Endodermal cell (in vitro differentiated cells): ENCODE measurements at regions not wholly inside any gene's neighbourhood (a gene's known extent, or its start where the extent isn't known, plus 50 kb on each side); places are given as distances from the start of the nearest gene placed in this dataset.

Experiments used
- DNase-seq: peaks from one replicate; pipeline ENCODE4 v3.0.0-alpha.2; 2017
- H3K27ac ChIP-seq: 2 replicates; pipeline ENCODE4 v1.5.1; 2013; ENCODE audit warnings: mild to moderate bottlenecking, low read depth, low read length, moderate library complexity
- H3K27me3 ChIP-seq: 2 replicates; pipeline ENCODE4 v1.6.1; 2013; ENCODE audit warnings: mild to moderate bottlenecking, low read length, moderate library complexity; ENCODE audit not compliant: insufficient read depth, control insufficient read depth, poor library complexity, severe bottlenecking
- H3K36me3 ChIP-seq: 2 replicates; pipeline ENCODE4 v1.7.0; 2013; ENCODE audit warnings: mild to moderate bottlenecking, low read length, moderate library complexity; ENCODE audit not compliant: control insufficient read depth, insufficient read depth
- H3K4me1 ChIP-seq: one replicate; pipeline ENCODE4 v1.7.0; 2013; ENCODE audit warnings: low read length; ENCODE audit not compliant: control insufficient read depth, insufficient read depth
- H3K4me3 ChIP-seq: 2 replicates; pipeline ENCODE4 v1.5.1; 2013; ENCODE audit warnings: mild to moderate bottlenecking, low read length, moderate library complexity
- H3K9ac ChIP-seq: 2 replicates; pipeline ENCODE4 v1.6.1; 2013; ENCODE audit warnings: mild to moderate bottlenecking, low read length, moderate library complexity; ENCODE audit not compliant: poor library complexity, severe bottlenecking; ENCODE audit errors: extremely low read depth
- H3K9me3 ChIP-seq: 2 replicates; pipeline ENCODE4 v1.6.1; 2013; ENCODE audit warnings: mild to moderate bottlenecking, low read length, moderate library complexity; ENCODE audit not compliant: control insufficient read depth
- H3K27ac Mint-ChIP-seq: 2 replicates; pipeline ENCODE4 v1.8.0; 2020; ENCODE audit warnings: mixed read lengths
- H3K27me3 Mint-ChIP-seq: 2 replicates; pipeline ENCODE4 v1.8.0; 2021; ENCODE audit warnings: mild to moderate bottlenecking, mixed read lengths; ENCODE audit not compliant: insufficient read depth
- H3K36me3 Mint-ChIP-seq: 2 replicates; pipeline ENCODE4 v1.8.0; 2020; ENCODE audit warnings: low read depth, mixed read lengths
- H3K4me1 Mint-ChIP-seq: 2 replicates; pipeline ENCODE4 v1.8.0; 2020; ENCODE audit warnings: mixed read lengths
- H3K4me3 Mint-ChIP-seq: 2 replicates; pipeline ENCODE4 v1.8.0; 2020; ENCODE audit warnings: mild to moderate bottlenecking, moderate library complexity, mixed read lengths
- H3K9me3 Mint-ChIP-seq: 2 replicates; pipeline ENCODE4 v1.8.0; 2020; ENCODE audit warnings: mild to moderate bottlenecking, mixed read lengths
- WGBS, 2 experiments: methylation state at CpG; one replicate each; pipeline versions ENCODE4 v1.1.5 to v1.1.7; 2013; ENCODE audit warnings: missing lambda C conversion rate in 2 of 2, mixed read lengths in 1 of 2; ENCODE audit not compliant: insufficient coverage in 1 of 2, insufficient read length in 1 of 2; 5-methylcytosine and 5-hydroxymethylcytosine counted together
- TF ChIP-seq, protein P1 (sequence below): fragments of 200-600 bp; sonication (generic); conservative IDR thresholded peaks from 2 replicates; pipeline ENCODE4 v1.5.0; 2021; ENCODE audit warnings: antibody characterized with exemption, mild to moderate bottlenecking

- Histone ChIP-seq H3K9ac (no peak overlapping the region), H3K27ac (no peak overlapping the region), H3K9me3 (no peaks in the 10 kb centered on the region), H3K36me3 (no peaks in the 10 kb centered on the region), H3K4me1 (no peaks in the 10 kb centered on the region), H3K4me3 (no peak overlapping the region), H3K27me3 (no peaks in the 10 kb centered on the region)
- Mint-ChIP-seq H3K36me3 (peaks cover 2% of the 10 kb centered on the region), H3K4me1 (no peaks in the 10 kb centered on the region), H3K27me3 (no peaks in the 10 kb centered on the region), H3K27ac (no peak overlapping the region), H3K4me3 (no peak overlapping the region), H3K9me3 (no peaks in the 10 kb centered on the region)
- 94% methylated on average over 3 to 4 of the region's 4 CpGs for WGBS, 2 experiments
- TF ChIP-seq, protein P1, sequence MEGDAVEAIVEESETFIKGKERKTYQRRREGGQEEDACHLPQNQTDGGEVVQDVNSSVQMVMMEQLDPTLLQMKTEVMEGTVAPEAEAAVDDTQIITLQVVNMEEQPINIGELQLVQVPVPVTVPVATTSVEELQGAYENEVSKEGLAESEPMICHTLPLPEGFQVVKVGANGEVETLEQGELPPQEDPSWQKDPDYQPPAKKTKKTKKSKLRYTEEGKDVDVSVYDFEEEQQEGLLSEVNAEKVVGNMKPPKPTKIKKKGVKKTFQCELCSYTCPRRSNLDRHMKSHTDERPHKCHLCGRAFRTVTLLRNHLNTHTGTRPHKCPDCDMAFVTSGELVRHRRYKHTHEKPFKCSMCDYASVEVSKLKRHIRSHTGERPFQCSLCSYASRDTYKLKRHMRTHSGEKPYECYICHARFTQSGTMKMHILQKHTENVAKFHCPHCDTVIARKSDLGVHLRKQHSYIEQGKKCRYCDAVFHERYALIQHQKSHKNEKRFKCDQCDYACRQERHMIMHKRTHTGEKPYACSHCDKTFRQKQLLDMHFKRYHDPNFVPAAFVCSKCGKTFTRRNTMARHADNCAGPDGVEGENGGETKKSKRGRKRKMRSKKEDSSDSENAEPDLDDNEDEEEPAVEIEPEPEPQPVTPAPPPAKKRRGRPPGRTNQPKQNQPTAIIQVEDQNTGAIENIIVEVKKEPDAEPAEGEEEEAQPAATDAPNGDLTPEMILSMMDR: no peak
- no peak for DNase-seq
These were observed 137.6 kb downstream of the KLF12 start for GRCh38 chr13:73996569-73996968.

GRCh38 chr13:73995736-73996135, 138.5 kb downstream of the KLF12 start:
- H3K4me1 Mint-ChIP-seq: no peaks in the 10 kb centered on the region
- H3K9me3 ChIP-seq: no peaks in the 10 kb centered on the region
- H3K27me3 ChIP-seq: no peaks in the 10 kb centered on the region
- no peaks in the 10 kb centered on the region for H3K27me3 Mint-ChIP-seq
- H3K4me3 Mint-ChIP-seq: no peak overlapping the region
- TF ChIP-seq, protein P1: no peak
- no peaks in the 10 kb centered on the region for H3K4me1 ChIP-seq
- H3K36me3 Mint-ChIP-seq: peaks cover 2% of the 10 kb centered on the region
- H3K36me3 ChIP-seq: no peaks in the 10 kb centered on the region
- no peak overlapping the region for H3K27ac Mint-ChIP-seq
- 100% methylated on average over 2 of the region's 2 CpGs; no CpG with 5 or more reads in 1 of the 2 experiments for WGBS, 2 experiments
- no peak for DNase-seq
- no peak overlapping the region for H3K4me3 ChIP-seq
- H3K27ac ChIP-seq: no peak overlapping the region
- no peak overlapping the region for H3K9ac ChIP-seq
- H3K9me3 Mint-ChIP-seq: no peaks in the 10 kb centered on the region

DNA sequence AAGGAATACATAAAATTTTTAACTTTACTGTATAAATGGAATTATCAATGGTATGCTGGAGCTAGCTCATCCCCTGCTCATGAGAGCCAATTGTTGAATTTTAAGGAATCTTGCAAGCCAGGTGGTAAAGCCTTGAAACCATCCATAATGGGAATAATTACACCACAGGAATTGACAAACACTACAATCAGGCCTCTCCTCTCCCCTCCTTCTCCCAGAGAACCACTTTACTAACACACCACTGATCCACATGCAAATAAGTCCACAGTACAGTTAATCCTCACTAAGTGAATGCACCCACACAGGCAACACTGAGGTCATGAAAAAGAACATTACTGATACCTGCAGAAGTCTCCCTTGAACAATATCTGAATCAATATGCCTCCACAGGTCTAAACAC, 140.5 kb downstream of the KLF12 start:
- peaks cover 4% of the 10 kb centered on the region for H3K27me3 ChIP-seq
- TF ChIP-seq, protein P1: no peak
- Mint-ChIP-seq H3K4me1 (peaks cover 6% of the 10 kb centered on the region), H3K27ac (no peak overlapping the region), H3K4me3 (no peak overlapping the region), H3K9me3 (no peaks in the 10 kb centered on the region), H3K36me3 (peaks cover 2% of the 10 kb centered on the region), H3K27me3 (no peaks in the 10 kb centered on the region)
- no peaks in the 10 kb centered on the region for H3K9me3 ChIP-seq
- H3K4me1 ChIP-seq: no peaks in the 10 kb centered on the region
- no peak overlapping the region for H3K27ac ChIP-seq
- DNase-seq: no peak
- H3K36me3 ChIP-seq: no peaks in the 10 kb centered on the region
- H3K4me3 ChIP-seq: no peak overlapping the region
- H3K9ac ChIP-seq: no peak overlapping the region
